ENCODE measurements at regions not wholly inside any gene's neighbourhood (a gene's known extent, or its start where the extent isn't known, plus 50 kb on each side); places are given as distances from the start of the nearest gene placed in this dataset.

GRCh38 chr14:97387252-97387874 is 590.2 kb downstream of the VRK1 start:
- TF ChIP-seq CTCF (IDR thresholded peaks at IDR 0.05) = no peak
- no peak for TF ChIP-seq POLR2AphosphoS5 (IDR thresholded peaks at IDR 0.05)
